Forelimb muscle (tissue), 1 donor: ENCODE measurements at regions not wholly inside any gene's neighbourhood (a gene's known extent, or its start where the extent isn't known, plus 50 kb on each side); places are given as distances from the start of the nearest gene placed in this dataset.
A peak's percentile ranks its signal among the peaks of the same experiment; 100 is the strongest.
"Not testable (repeated sequence)": the region's sequence is repeated elsewhere in the genome, so short reads cannot be mapped to it uniquely, and the experiment has no call there.

Source experiments
- DNase-seq: peaks from one replicate; pipeline ENCODE4 v3.0.0-alpha.2; 2013; ENCODE audit warnings: low read depth

GRCh38 chr13:66237411-66238062 lies 992.6 kb downstream of the PCDH9 start:
- DNase-seq, result no peak

GRCh38 chr13:66234159-66234558 lies 996.0 kb downstream of the PCDH9 start:
- DNase-seq, result no peak

GRCh38 chr13:66231958-66232357 lies 998.2 kb downstream of the PCDH9 start:
- not testable (repeated sequence) for DNase-seq

GRCh38 chr13:66225072-66225471 lies 1005.1 kb downstream of the PCDH9 start:
- no peak for DNase-seq

- DNase-seq, result no peak
Measured at GRCh38 chr13:66224663-66225062, 1005.5 kb downstream of the PCDH9 start.

- DNase-seq, result no peak
Measured at GRCh38 chr13:66222926-66223325, 1007.2 kb downstream of the PCDH9 start.

GRCh38 chr13:66222127-66222526 lies 1008.0 kb downstream of the PCDH9 start:
- DNase-seq, result no peak

- no peak for DNase-seq
Measured at GRCh38 chr13:66219506-66219905, 1010.6 kb downstream of the PCDH9 start.

GRCh38 chr13:66218583-66218982 lies 1011.6 kb downstream of the PCDH9 start:
- no peak for DNase-seq

- DNase-seq, result peak; percentile 17
Measured at GRCh38 chr13:66216728-66217127, 1013.4 kb downstream of the PCDH9 start.

- no peak for DNase-seq
Measured at GRCh38 chr13:66214467-66214866, 1015.7 kb downstream of the PCDH9 start.

- no peak for DNase-seq
Measured at GRCh38 chr13:66212511-66212910, 1017.6 kb downstream of the PCDH9 start.

GRCh38 chr13:66210677-66211076 lies 1019.5 kb downstream of the PCDH9 start:
- DNase-seq, result no peak

GRCh38 chr13:66208589-66208988 lies 1021.5 kb downstream of the PCDH9 start:
- DNase-seq, result no peak

- no peak for DNase-seq
Measured at GRCh38 chr13:66207610-66208009, 1022.5 kb downstream of the PCDH9 start.

- no peak for DNase-seq
Measured at GRCh38 chr13:66205807-66206206, 1024.3 kb downstream of the PCDH9 start.

GRCh38 chr13:66200555-66200954 lies 1029.6 kb downstream of the PCDH9 start:
- no peak for DNase-seq

- DNase-seq, result no peak
Measured at GRCh38 chr13:66195238-66195637, 1034.9 kb downstream of the PCDH9 start.

- no peak for DNase-seq
Measured at GRCh38 chr13:66189986-66190385, 1040.2 kb downstream of the PCDH9 start.

GRCh38 chr13:66180836-66181235 lies 1049.3 kb downstream of the PCDH9 start:
- DNase-seq, result no peak

GRCh38 chr13:66171920-66172319 lies 1058.2 kb downstream of the PCDH9 start:
- DNase-seq, result no peak

- no peak for DNase-seq
Measured at GRCh38 chr13:66162470-66162869, 1067.7 kb downstream of the PCDH9 start.

- DNase-seq, result no peak
Measured at GRCh38 chr13:66159511-66159910, 1070.6 kb downstream of the PCDH9 start.

GRCh38 chr13:66154976-66155375 lies 1075.2 kb downstream of the PCDH9 start:
- peak; percentile 2 for DNase-seq
